Ascending aorta (tissue), 2 donors: ENCODE measurements at regions not wholly inside any gene's neighbourhood (a gene's known extent, or its start where the extent isn't known, plus 50 kb on each side); places are given as distances from the start of the nearest gene placed in this dataset.

Experiments used
- DNase-seq, 2 donors: peaks; one replicate each; pipeline ENCODE4 v3.0.0-alpha.2; 2019; ENCODE audit warnings: low spot score in 2 of 2
- H3K27ac ChIP-seq, 2 donors: fragments of 200-600 bp; sonication (generic); one replicate each; pipeline ENCODE4 v1.5.1; 2016 to 2017; ENCODE audit warnings: mild to moderate bottlenecking in 1 of 2
- H3K27me3 ChIP-seq: fragments of 200-600 bp; sonication (generic); one replicate; pipeline ENCODE4 v1.5.1; 2017
- H3K36me3 ChIP-seq, 2 donors: fragments of 200-600 bp; sonication (generic); one replicate each; pipeline ENCODE4 v1.5.1; 2016
- H3K4me1 ChIP-seq, 2 donors: fragments of 200-600 bp; sonication (generic); one replicate each; pipeline ENCODE4 v1.5.1; 2016 to 2017; ENCODE audit warnings: mild to moderate bottlenecking in 1 of 2
- H3K4me3 ChIP-seq, 2 donors: fragments of 200-600 bp; sonication (generic); one replicate each; pipeline ENCODE4 v1.5.1; 2016 to 2017; ENCODE audit warnings: mild to moderate bottlenecking in 1 of 2
- H3K9me3 ChIP-seq, 2 donors: fragments of 200-600 bp; sonication (generic); one replicate each; pipeline ENCODE4 v1.5.1; 2016
- intact Hi-C: fragments of 100-400 bp; cut with DNase I; formaldehyde crosslinking; loops from one replicate; pipeline ENCODE4 v1.15.1; 2023
- TF ChIP-seq, protein P1 (sequence below), 3 experiments: fragments of 200-600 bp in 2 of 3; fragments of 450-650 bp in 1 of 3; sonication (generic) in 2 of 3; IDR thresholded peaks; one replicate each; pipeline ENCODE4 v1.5.1; 2016 to 2019; ENCODE audit warnings: antibody characterized with exemption in 3 of 3, mild to moderate bottlenecking in 1 of 3, moderate library complexity in 1 of 3

DNA sequence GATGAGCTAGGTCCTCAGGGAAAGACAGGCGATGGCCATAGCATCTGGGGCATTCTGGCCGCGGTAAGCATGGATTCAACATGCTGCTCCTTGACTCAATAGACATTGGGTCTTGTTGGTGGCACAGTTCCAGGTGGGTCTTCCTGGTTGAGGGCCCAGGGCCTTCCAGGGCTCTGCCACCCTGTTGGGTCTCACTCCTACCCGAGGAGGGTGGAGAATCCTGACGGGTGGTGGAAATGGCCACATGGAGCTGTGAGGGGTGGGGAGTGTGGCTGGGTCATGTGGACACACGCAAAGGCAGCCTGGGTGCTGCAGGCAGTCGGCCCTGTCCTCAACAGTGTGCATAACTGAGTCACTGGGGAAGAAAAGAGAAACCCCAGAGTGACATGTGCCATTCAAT is 148.1 kb downstream of the KIF26A start:
- intact Hi-C loops = no loop called here
- TF ChIP-seq, protein P1, sequence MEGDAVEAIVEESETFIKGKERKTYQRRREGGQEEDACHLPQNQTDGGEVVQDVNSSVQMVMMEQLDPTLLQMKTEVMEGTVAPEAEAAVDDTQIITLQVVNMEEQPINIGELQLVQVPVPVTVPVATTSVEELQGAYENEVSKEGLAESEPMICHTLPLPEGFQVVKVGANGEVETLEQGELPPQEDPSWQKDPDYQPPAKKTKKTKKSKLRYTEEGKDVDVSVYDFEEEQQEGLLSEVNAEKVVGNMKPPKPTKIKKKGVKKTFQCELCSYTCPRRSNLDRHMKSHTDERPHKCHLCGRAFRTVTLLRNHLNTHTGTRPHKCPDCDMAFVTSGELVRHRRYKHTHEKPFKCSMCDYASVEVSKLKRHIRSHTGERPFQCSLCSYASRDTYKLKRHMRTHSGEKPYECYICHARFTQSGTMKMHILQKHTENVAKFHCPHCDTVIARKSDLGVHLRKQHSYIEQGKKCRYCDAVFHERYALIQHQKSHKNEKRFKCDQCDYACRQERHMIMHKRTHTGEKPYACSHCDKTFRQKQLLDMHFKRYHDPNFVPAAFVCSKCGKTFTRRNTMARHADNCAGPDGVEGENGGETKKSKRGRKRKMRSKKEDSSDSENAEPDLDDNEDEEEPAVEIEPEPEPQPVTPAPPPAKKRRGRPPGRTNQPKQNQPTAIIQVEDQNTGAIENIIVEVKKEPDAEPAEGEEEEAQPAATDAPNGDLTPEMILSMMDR (IDR thresholded peaks at IDR 0.05) = no peak
- Histone ChIP-seq H3K27ac (no peak overlapping the region), H3K9me3 (no peaks in the 10 kb centered on the region), H3K4me1 (no peaks in the 10 kb centered on the region), H3K4me3 (no peak overlapping the region), H3K36me3 (no peaks in the 10 kb centered on the region), H3K27me3 (no peaks in the 10 kb centered on the region)
- no peak for DNase-seq

GRCh38 chr14:104287301-104288009 is 149.1 kb downstream of the KIF26A start:
- Histone ChIP-seq H3K9me3 (no peaks in the 10 kb centered on the region), H3K4me1 (no peaks in the 10 kb centered on the region), H3K27me3 (no peaks in the 10 kb centered on the region), H3K36me3 (no peaks in the 10 kb centered on the region), H3K4me3 (no peak overlapping the region), H3K27ac (no peak overlapping the region)
- TF ChIP-seq, protein P1 (IDR thresholded peaks at IDR 0.05) = no peak
- intact Hi-C loops = no loop called here
- no peak for DNase-seq

GRCh38 chr14:104288272-104288671 is 149.9 kb downstream of the KIF26A start:
- Histone ChIP-seq H3K36me3 (no peaks in the 10 kb centered on the region), H3K27me3 (no peaks in the 10 kb centered on the region), H3K4me3 (no peak overlapping the region), H3K4me1 (no peaks in the 10 kb centered on the region), H3K27ac (no peak overlapping the region), H3K9me3 (no peaks in the 10 kb centered on the region)
- no peak for DNase-seq
- TF ChIP-seq, protein P1 (IDR thresholded peaks at IDR 0.05) = no peak
- intact Hi-C loops = no loop called here

DNA sequence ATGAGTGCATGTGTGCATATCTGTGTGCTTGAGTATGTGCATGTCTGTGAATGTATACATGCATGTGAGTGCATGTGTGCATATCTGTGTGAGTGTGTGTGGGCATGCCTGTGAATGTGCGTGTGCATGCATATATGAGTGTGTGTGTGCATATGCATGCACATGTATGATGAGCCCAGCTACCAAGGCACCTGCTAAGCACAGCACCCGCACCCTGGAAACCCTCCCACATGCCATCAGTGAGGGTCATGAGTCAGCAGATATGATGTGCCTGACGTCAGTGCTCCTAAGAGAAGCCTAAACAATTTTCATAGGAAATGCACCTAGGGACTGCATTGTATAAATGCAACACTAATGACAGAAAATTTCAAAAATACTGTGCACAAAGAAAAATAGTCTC is 151.1 kb downstream of the KIF26A start:
- no peak for DNase-seq
- no peaks in the 10 kb centered on the region for H3K27me3 ChIP-seq
- H3K36me3 ChIP-seq = no peaks in the 10 kb centered on the region
- intact Hi-C loops = no loop called here
- no peaks in the 10 kb centered on the region for H3K4me1 ChIP-seq
- TF ChIP-seq, protein P1 (IDR thresholded peaks at IDR 0.05) = no peak
- H3K9me3 ChIP-seq = no peaks in the 10 kb centered on the region
- no peak overlapping the region for H3K27ac ChIP-seq
- H3K4me3 ChIP-seq = no peak overlapping the region

DNA sequence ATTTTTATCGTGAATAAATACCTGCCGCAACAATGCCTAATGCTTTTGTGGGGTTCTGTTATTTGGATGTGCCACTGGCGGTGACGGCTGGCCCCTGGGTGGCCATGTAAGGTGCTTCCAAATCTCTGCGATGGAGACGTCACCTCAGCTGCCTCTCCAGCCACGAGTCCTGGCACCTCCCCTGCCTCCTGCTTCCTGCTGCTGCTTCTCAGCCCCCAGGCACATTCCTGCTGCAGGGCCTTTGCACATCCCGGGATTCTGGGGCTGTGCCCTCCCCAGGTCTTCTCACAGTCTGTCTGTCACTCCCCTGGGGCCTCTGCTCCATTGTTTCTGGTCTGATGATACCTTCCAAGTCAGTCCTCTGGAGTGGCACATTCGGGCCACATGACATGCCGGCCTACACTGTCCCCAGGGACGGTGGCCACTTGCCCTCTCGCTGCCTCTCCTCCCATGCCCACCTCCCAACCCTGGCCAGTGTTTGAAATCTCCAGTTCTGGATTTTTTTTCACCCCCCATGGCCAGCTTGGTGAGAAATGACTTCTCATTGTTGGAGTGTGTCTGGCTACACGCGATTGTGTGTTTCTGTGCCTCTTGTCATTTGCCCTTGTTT is 151.8 kb downstream of the KIF26A start:
- Histone ChIP-seq H3K4me3 (no peak overlapping the region), H3K9me3 (no peaks in the 10 kb centered on the region), H3K36me3 (no peaks in the 10 kb centered on the region), H3K27ac (no peak overlapping the region), H3K27me3 (no peaks in the 10 kb centered on the region), H3K4me1 (no peaks in the 10 kb centered on the region)
- TF ChIP-seq, protein P1 (IDR thresholded peaks at IDR 0.05) = no peak
- DNase-seq = no peak
- intact Hi-C loops = no loop called here
